GM23338 (cell line): ENCODE measurements at regions not wholly inside any gene's neighbourhood (a gene's known extent, or its start where the extent isn't known, plus 50 kb on each side); places are given as distances from the start of the nearest gene placed in this dataset.

Experiments
- ATAC-seq: fragments of 200-7000 bp; cut with Tn5 transposase; 3 replicates; pipeline ENCODE4 v1.9.1; 2020
- DNase-seq: peaks from one replicate; pipeline ENCODE4 v3.0.0-alpha.2; 2015; ENCODE audit warnings: low spot score
- H2AFZ ChIP-seq: fragments of 200-600 bp; sonication (generic); 2 replicates; pipeline ENCODE4 v1.8.0; 2016; ENCODE audit warnings: antibody characterized with exemption, mild to moderate bottlenecking, moderate library complexity
- H3F3A ChIP-seq: fragments of 200-600 bp; sonication (generic); replicated peaks from 2 replicates; pipeline ENCODE4 v1.8.0; 2017; ENCODE audit warnings: antibody characterized with exemption, mixed run types, low read depth
- H3K27ac ChIP-seq: fragments of 200-600 bp; sonication (generic); 2 replicates; pipeline ENCODE4 v1.6.1; 2016; ENCODE audit warnings: low read depth
- H3K27me3 ChIP-seq: fragments of 200-600 bp; sonication (generic); 2 replicates; pipeline ENCODE4 v1.8.0; 2016; ENCODE audit warnings: mild to moderate bottlenecking, mixed run types, moderate library complexity; ENCODE audit not compliant: insufficient read depth
- H3K36me3 ChIP-seq: fragments of 200-600 bp; sonication (generic); 2 replicates; pipeline ENCODE4 v1.8.0; 2016; ENCODE audit warnings: mild to moderate bottlenecking; ENCODE audit not compliant: insufficient read depth
- H3K4me1 ChIP-seq: fragments of 200-600 bp; sonication (generic); 2 replicates; pipeline ENCODE4 v1.8.0; 2016; ENCODE audit warnings: mild to moderate bottlenecking, moderate library complexity; ENCODE audit not compliant: insufficient read depth
- H3K4me2 ChIP-seq: fragments of 200-600 bp; sonication (generic); 2 replicates; pipeline ENCODE4 v1.7.1; 2017; ENCODE audit warnings: mixed run types
- H3K4me3 ChIP-seq: fragments of 200-600 bp; sonication (generic); 2 replicates; pipeline ENCODE4 v1.6.1; 2016; ENCODE audit warnings: mixed run types
- H3K79me2 ChIP-seq: fragments of 200-600 bp; sonication (generic); replicated peaks from 2 replicates; pipeline ENCODE4 v1.8.0; 2017; ENCODE audit warnings: mild to moderate bottlenecking; ENCODE audit not compliant: insufficient read depth
- H3K9me2 ChIP-seq: fragments of 200-600 bp; sonication (generic); 2 replicates; pipeline ENCODE4 v1.8.0; 2017; ENCODE audit not compliant: insufficient read depth
- H4K20me1 ChIP-seq: fragments of 200-600 bp; sonication (generic); replicated peaks from 2 replicates; pipeline ENCODE4 v1.8.0; 2017; ENCODE audit warnings: mild to moderate bottlenecking; ENCODE audit not compliant: insufficient read depth
- H3K27ac Mint-ChIP-seq: 2 replicates; pipeline ENCODE4 v1.8.0; 2020; ENCODE audit warnings: inconsistent platforms, mild to moderate bottlenecking, moderate library complexity, mixed read lengths
- H3K27me3 Mint-ChIP-seq: 3 replicates; pipeline ENCODE4 v1.8.0; 2022; ENCODE audit warnings: low read depth, mild to moderate bottlenecking, moderate library complexity, mixed read lengths, inconsistent platforms; ENCODE audit not compliant: insufficient read depth, poor library complexity
- H3K36me3 Mint-ChIP-seq: 3 replicates; pipeline ENCODE4 v1.8.0; 2021; ENCODE audit warnings: low read depth, mild to moderate bottlenecking, inconsistent platforms, moderate library complexity, mixed read lengths
- H3K4me1 Mint-ChIP-seq: 3 replicates; pipeline ENCODE4 v1.8.0; 2020; ENCODE audit warnings: mild to moderate bottlenecking, inconsistent platforms, mixed read lengths
- H3K4me3 Mint-ChIP-seq: 3 replicates; pipeline ENCODE4 v1.8.0; 2021; ENCODE audit warnings: moderate library complexity, mild to moderate bottlenecking, inconsistent platforms, mixed read lengths
- H3K9me3 Mint-ChIP-seq: 3 replicates; pipeline ENCODE4 v1.8.0; 2020; ENCODE audit warnings: moderate library complexity, mild to moderate bottlenecking, inconsistent platforms, mixed read lengths
- CREB1 ChIP-seq: fragments of 250-450 bp; sonication (Bioruptor Pico); IDR thresholded peaks from 2 replicates; pipeline ENCODE4 v1.5.0; 2020; ENCODE audit warnings: low read depth, mild to moderate bottlenecking, moderate library complexity
- CTCF ChIP-seq, 2 experiments: fragments of 200-600 bp in 1 of 2; sonication (generic) in 1 of 2; conservative IDR thresholded peaks; 2 replicates each; pipeline versions ENCODE4 v1.5.1 to v1.6.1; 2016 to 2017; ENCODE audit warnings: antibody characterized with exemption in 2 of 2, low read depth in 2 of 2, mild to moderate bottlenecking in 2 of 2, moderate library complexity in 1 of 2
- ETS1 ChIP-seq: IDR thresholded peaks from 2 replicates; pipeline ENCODE4 v1.6.1; 2016; ENCODE audit warnings: antibody characterized with exemption
- EZH2 ChIP-seq: fragments of 200-600 bp; sonication (generic); IDR thresholded peaks from one replicate; pipeline ENCODE4 v1.8.0; 2017; ENCODE audit warnings: antibody characterized with exemption, mild to moderate bottlenecking, low read depth; ENCODE audit not compliant: unreplicated experiment
- EZH2phosphoT487 ChIP-seq: fragments of 200-600 bp; sonication (generic); IDR thresholded peaks from one replicate; pipeline ENCODE4 v1.8.1; 2018; ENCODE audit warnings: antibody characterized with exemption; ENCODE audit not compliant: unreplicated experiment
- JUNB ChIP-seq: IDR thresholded peaks from one replicate; pipeline ENCODE4 v1.6.1; 2016; ENCODE audit warnings: antibody characterized with exemption; ENCODE audit not compliant: unreplicated experiment
- NANOG ChIP-seq: IDR thresholded peaks from 2 replicates; pipeline ENCODE4 v1.6.1; 2016; ENCODE audit warnings: antibody characterized with exemption, borderline replicate concordance
- POLR2AphosphoS5 ChIP-seq: IDR thresholded peaks from 2 replicates; pipeline ENCODE4 v1.6.1; 2016; ENCODE audit warnings: antibody characterized with exemption, low read depth
- REST ChIP-seq: IDR thresholded peaks from one replicate; pipeline ENCODE4 v1.6.1; 2018; ENCODE audit warnings: antibody characterized with exemption; ENCODE audit not compliant: unreplicated experiment
- STAT1 ChIP-seq: IDR thresholded peaks from one replicate; pipeline ENCODE4 v1.6.1; 2016; ENCODE audit warnings: antibody characterized with exemption; ENCODE audit not compliant: unreplicated experiment
- ZNF114 ChIP-seq: fragments of 250-450 bp; sonication (Bioruptor Pico); IDR thresholded peaks from 2 replicates; pipeline ENCODE4 v1.5.0; 2020; ENCODE audit warnings: mild to moderate bottlenecking, moderate library complexity
- ZNF331 ChIP-seq: fragments of 250-450 bp; sonication (Bioruptor Pico); IDR thresholded peaks from 2 replicates; pipeline ENCODE4 v1.5.0; 2020; ENCODE audit warnings: low read depth, mild to moderate bottlenecking, moderate library complexity
- ZNF462 ChIP-seq: fragments of 250-450 bp; sonication (Bioruptor Pico); IDR thresholded peaks from 2 replicates; pipeline ENCODE4 v1.5.0; 2020; ENCODE audit warnings: mild to moderate bottlenecking, moderate library complexity

GRCh38 chr11:121773076-121773475 is 320.3 kb upstream of the SORL1-AS1 start:
- no peaks in the 10 kb centered on the region for H3K36me3 Mint-ChIP-seq
- Histone ChIP-seq H3K27ac (no peak overlapping the region), H3K79me2 (no peaks in the 10 kb centered on the region), H3K4me3 (no peak overlapping the region), H3F3A (no peaks in the 10 kb centered on the region), H3K36me3 (no peaks in the 10 kb centered on the region), H4K20me1 (no peaks in the 10 kb centered on the region), H3K27me3 (no peaks in the 10 kb centered on the region), H2AFZ (no peak overlapping the region), H3K4me1 (no peaks in the 10 kb centered on the region), H3K4me2 (no peak overlapping the region), H3K9me2 (peaks cover 4% of the 10 kb centered on the region; the same call in 1 of the 2 replicates)
- H3K4me3 Mint-ChIP-seq, result no peak overlapping the region
- no peak for ATAC-seq
- DNase-seq, result no peak
- no peak overlapping the region for H3K27ac Mint-ChIP-seq
- no peak for TF ChIP-seq ZNF462 (CRISPR knock-in tag)
- no peak for TF ChIP-seq REST
- TF ChIP-seq EZH2phosphoT487, result no peak
- TF ChIP-seq POLR2AphosphoS5, result no peak
- no peak for TF ChIP-seq CREB1 (CRISPR knock-in tag)
- TF ChIP-seq STAT1, result no peak
- TF ChIP-seq NANOG, result no peak
- no peak for TF ChIP-seq ZNF331 (CRISPR knock-in tag)
- TF ChIP-seq ETS1, result no peak
- no peak for TF ChIP-seq JUNB
- no peak for TF ChIP-seq EZH2
- no peak for TF ChIP-seq ZNF114 (CRISPR knock-in tag)
- no peak for TF ChIP-seq CTCF (conservative IDR thresholded peaks at IDR 0.05; ENCODE audit: low read depth in 2 of 2)
- no peaks in the 10 kb centered on the region for H3K4me1 Mint-ChIP-seq
- no peaks in the 10 kb centered on the region for H3K27me3 Mint-ChIP-seq
- no peaks in the 10 kb centered on the region for H3K9me3 Mint-ChIP-seq
